ENCODE measurements at regions not wholly inside any gene's neighbourhood (a gene's known extent, or its start where the extent isn't known, plus 50 kb on each side); places are given as distances from the start of the nearest gene placed in this dataset.

GRCh38 chr20:1844325-1845162 lies 50.7 kb upstream of the SIRPA start:
- TF ChIP-seq CTCF (conservative IDR thresholded peaks at IDR 0.05; ENCODE audit: low read length) = no peak
- no peak for TF ChIP-seq EZH2phosphoT487 (IDR thresholded peaks at IDR 0.05; ENCODE audit: borderline replicate concordance, low read depth, low read length)
